Effector memory CD4-positive, alpha-beta T cell (primary cell): ENCODE measurements at regions not wholly inside any gene's neighbourhood (a gene's known extent, or its start where the extent isn't known, plus 50 kb on each side); places are given as distances from the start of the nearest gene placed in this dataset.

ENCODE experiments used
- DNase-seq, 3 donors: peaks; one replicate each; pipeline ENCODE4 v3.0.0-alpha.2; 2020
- H3K27ac ChIP-seq: 2 replicates; pipeline ENCODE4 v1.7.0; 2013; ENCODE audit warnings: mild to moderate bottlenecking, low read length, moderate library complexity; ENCODE audit not compliant: insufficient read depth, poor library complexity, severe bottlenecking
- H3K27me3 ChIP-seq: replicated peaks from 2 replicates; pipeline ENCODE4 v1.7.0; 2013; ENCODE audit warnings: mild to moderate bottlenecking, low read length; ENCODE audit not compliant: insufficient read depth, control insufficient read depth, poor library complexity, severe bottlenecking
- H3K36me3 ChIP-seq: 2 replicates; pipeline ENCODE4 v1.7.0; 2013; ENCODE audit warnings: mild to moderate bottlenecking, low read length, moderate library complexity; ENCODE audit not compliant: control insufficient read depth, insufficient read depth
- H3K4me1 ChIP-seq: 2 replicates; pipeline ENCODE4 v1.7.0; 2013; ENCODE audit warnings: low read length, mild to moderate bottlenecking; ENCODE audit not compliant: control insufficient read depth, insufficient read depth, poor library complexity, severe bottlenecking
- H3K4me3 ChIP-seq: 2 replicates; pipeline ENCODE4 v1.7.0; 2013; ENCODE audit warnings: low read length, low read depth, mild to moderate bottlenecking; ENCODE audit not compliant: insufficient read depth, poor library complexity, severe bottlenecking
- H3K9me3 ChIP-seq: 2 replicates; pipeline ENCODE4 v1.7.0; 2013; ENCODE audit warnings: mild to moderate bottlenecking, low read length, moderate library complexity; ENCODE audit not compliant: control insufficient read depth

DNA sequence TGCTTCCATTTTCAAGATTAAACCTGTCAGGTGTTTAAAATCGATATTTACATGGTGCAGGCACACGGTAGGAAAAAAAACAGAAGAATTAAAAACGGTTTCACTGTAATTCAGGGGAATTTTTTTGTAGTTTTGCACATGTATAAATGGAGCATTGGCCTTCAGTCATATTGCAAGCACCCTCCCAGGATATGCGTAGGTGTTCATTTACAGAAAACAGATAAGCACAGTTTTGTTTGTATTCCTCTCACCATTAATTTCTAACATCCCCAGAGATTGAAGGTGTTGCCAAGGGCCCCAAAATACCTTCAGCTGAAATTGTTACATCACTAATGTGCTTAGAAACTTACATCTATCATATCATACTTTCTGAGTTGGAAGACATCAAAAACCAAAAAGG is 427.1 kb upstream of the NR2F2 start:
- H3K27ac ChIP-seq, result no peak overlapping the region
- no peak overlapping the region for H3K4me3 ChIP-seq
- no peak for DNase-seq
- no peaks in the 10 kb centered on the region for H3K4me1 ChIP-seq
- no peaks in the 10 kb centered on the region for H3K36me3 ChIP-seq
- no peaks in the 10 kb centered on the region for H3K27me3 ChIP-seq
- H3K9me3 ChIP-seq, result no peaks in the 10 kb centered on the region

DNA sequence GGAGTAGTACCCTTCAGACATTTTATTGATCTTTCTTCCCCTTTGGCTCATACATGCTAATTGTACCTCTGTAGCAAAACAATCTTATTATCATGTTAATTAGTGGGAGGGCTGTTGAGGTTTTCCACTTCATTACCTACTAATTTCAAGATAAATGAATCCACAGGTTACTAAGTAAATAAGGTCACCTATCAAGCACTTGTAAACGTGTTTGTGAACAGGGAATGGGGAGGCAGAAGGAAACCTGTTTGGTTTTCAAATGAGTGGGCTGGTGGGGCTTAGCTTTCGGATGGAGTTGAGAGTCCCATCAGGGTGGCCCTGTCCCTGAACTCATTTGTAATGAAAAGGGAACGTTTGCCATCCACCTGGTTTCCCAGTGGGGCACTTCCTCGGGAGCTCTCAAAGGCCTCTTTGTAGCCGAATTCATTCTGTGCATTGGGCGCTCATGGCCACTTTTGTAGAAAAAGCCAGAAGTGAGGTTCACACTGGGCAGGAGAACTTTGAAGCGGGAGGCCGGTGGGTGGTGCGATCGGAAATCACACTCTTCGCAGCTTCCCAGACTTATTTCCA is 419.8 kb upstream of the NR2F2 start:
- Histone ChIP-seq H3K4me3 (no peak overlapping the region), H3K27ac (no peak overlapping the region), H3K4me1 (no peaks in the 10 kb centered on the region), H3K27me3 (no peaks in the 10 kb centered on the region), H3K9me3 (no peaks in the 10 kb centered on the region), H3K36me3 (no peaks in the 10 kb centered on the region)
- DNase-seq, result no peak

DNA sequence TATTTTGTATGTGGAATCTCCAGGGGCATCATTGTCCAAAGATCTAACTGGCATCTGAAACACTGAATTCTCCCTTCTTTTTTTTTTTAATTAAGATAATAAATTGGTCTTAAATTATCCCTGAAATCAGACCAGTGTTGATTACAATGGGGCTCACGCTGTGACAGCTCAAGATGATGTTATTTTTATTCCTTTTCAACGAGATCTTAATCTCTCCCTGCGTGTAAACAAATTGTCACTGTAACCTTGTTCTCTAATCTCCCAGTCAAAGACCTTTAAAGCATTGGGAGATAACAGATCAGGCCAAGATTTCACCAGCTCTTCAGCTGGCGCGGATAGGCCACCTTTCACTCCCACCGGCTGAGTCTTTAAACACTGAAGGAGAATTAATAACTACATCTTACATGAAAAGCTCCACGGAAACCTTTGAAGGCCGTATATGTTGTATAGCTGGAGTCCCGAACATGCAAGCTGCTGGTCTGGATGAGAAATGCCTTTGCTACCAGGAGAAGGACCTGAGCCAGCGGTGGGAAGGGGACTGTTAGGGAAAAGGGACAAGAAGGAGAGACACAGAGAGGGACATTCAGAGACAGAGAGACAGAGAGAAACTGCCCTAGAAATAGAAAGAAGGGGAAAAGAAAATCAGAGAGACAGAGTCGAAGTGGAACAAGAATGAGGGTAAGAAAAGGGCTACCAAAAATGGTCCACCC is 418.8 kb upstream of the NR2F2 start:
- no peak for DNase-seq
- Histone ChIP-seq H3K27me3 (no peaks in the 10 kb centered on the region), H3K9me3 (no peaks in the 10 kb centered on the region), H3K4me1 (no peaks in the 10 kb centered on the region), H3K4me3 (no peak overlapping the region), H3K36me3 (no peaks in the 10 kb centered on the region), H3K27ac (no peak overlapping the region)

GRCh38 chr15:95912280-95912625 is 418.2 kb upstream of the NR2F2 start:
- Histone ChIP-seq H3K4me1 (no peaks in the 10 kb centered on the region), H3K9me3 (no peaks in the 10 kb centered on the region), H3K27ac (no peak overlapping the region), H3K4me3 (no peak overlapping the region), H3K27me3 (no peaks in the 10 kb centered on the region), H3K36me3 (no peaks in the 10 kb centered on the region)
- no peak for DNase-seq

- H3K4me1 ChIP-seq, result no peaks in the 10 kb centered on the region
- no peak overlapping the region for H3K27ac ChIP-seq
- H3K27me3 ChIP-seq, result no peaks in the 10 kb centered on the region
- DNase-seq, result no peak
- H3K9me3 ChIP-seq, result no peaks in the 10 kb centered on the region
- no peaks in the 10 kb centered on the region for H3K36me3 ChIP-seq
- no peak overlapping the region for H3K4me3 ChIP-seq
Measured at GRCh38 chr15:95912728-95913127, 417.8 kb upstream of the NR2F2 start.

DNA sequence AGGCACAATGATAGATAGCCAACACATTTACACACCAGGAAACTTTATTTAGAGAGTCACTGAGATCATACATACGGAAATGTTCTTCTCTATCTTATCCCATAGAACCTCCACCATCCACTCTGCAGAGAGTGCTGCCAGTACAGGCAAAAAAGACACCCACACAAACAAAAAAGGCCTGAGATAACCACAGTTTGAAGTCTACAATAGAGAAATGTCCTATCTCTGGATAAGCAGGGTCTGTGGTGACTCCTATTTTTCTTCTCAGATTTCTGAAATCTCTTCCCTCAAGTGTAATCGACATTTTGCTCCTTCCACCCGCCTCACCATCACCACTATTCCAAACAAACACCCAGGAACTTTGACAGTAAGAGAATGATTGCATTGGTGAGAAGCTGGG is 413.9 kb upstream of the NR2F2 start:
- Histone ChIP-seq H3K27me3 (no peaks in the 10 kb centered on the region), H3K27ac (no peak overlapping the region), H3K4me1 (no peaks in the 10 kb centered on the region), H3K4me3 (no peak overlapping the region), H3K9me3 (no peaks in the 10 kb centered on the region), H3K36me3 (no peaks in the 10 kb centered on the region)
- DNase-seq, result no peak

DNA sequence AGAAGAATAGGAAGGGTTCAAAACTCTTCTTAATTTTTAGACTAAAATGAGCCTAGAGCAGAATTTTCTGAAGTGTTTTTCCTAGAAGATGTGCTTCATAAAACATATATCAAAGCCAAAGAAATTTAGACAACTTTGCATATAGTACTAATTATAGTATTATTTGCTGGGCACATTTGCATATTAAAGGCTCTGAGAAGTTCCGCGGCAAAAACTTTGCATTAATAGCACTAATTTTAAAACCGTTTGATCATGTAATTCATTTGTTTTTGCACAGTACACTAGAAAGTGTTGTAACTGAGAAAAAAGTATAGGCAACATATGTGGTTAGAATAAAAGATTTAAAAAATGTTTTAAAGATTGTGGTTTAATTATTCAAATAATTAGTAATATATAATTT is 412.0 kb upstream of the NR2F2 start:
- no peaks in the 10 kb centered on the region for H3K36me3 ChIP-seq
- no peaks in the 10 kb centered on the region for H3K4me1 ChIP-seq
- no peaks in the 10 kb centered on the region for H3K9me3 ChIP-seq
- H3K27ac ChIP-seq, result no peak overlapping the region
- no peak for DNase-seq
- no peaks in the 10 kb centered on the region for H3K27me3 ChIP-seq
- H3K4me3 ChIP-seq, result no peak overlapping the region

DNA sequence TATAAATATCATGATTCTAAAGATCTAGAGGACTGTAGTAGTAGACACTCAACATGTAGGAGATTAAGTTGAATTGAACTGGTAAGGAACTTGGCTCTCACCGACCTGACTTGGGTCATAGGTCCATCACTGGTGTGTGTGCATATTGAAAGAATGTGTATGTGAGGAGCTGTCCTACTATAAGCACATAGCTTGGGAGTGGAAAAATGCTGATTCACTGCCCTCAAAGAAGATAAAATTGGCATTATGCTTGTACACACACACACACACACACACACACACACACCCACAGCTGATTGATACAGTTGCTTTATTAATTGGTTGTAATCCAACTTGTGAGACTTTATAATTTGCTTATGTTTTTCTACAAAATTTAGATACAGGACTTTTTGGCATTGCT is 411.0 kb upstream of the NR2F2 start:
- Histone ChIP-seq H3K27me3 (no peaks in the 10 kb centered on the region), H3K4me1 (no peaks in the 10 kb centered on the region), H3K9me3 (no peaks in the 10 kb centered on the region), H3K36me3 (no peaks in the 10 kb centered on the region), H3K27ac (no peak overlapping the region), H3K4me3 (no peak overlapping the region)
- no peak for DNase-seq

GRCh38 chr15:95921404-95921803 is 409.1 kb upstream of the NR2F2 start:
- Histone ChIP-seq H3K4me3 (no peak overlapping the region), H3K27ac (no peak overlapping the region), H3K36me3 (no peaks in the 10 kb centered on the region), H3K4me1 (no peaks in the 10 kb centered on the region), H3K27me3 (no peaks in the 10 kb centered on the region), H3K9me3 (no peaks in the 10 kb centered on the region)
- no peak for DNase-seq

DNA sequence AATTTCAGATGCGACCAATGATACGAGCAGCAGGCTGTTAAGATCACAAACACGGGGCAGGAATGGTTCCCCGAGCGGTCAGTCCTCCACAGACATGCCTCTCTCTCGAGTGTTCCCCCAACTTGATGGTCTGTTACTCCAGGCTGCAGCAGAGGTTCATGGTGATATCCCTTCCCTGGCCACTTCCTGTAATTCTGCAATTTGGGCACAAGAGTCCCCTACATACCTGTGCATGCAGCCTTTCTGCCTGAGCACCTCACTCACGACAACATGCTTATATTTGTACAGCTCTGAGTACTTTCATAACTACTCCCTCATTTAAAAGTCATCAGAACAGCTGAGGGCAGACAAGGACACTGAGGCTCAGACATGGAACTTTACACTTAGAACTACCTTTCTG is 408.1 kb upstream of the NR2F2 start:
- H3K36me3 ChIP-seq, result no peaks in the 10 kb centered on the region
- no peak overlapping the region for H3K27ac ChIP-seq
- H3K4me3 ChIP-seq, result no peak overlapping the region
- H3K9me3 ChIP-seq, result no peaks in the 10 kb centered on the region
- DNase-seq, result no peak
- no peaks in the 10 kb centered on the region for H3K27me3 ChIP-seq
- H3K4me1 ChIP-seq, result no peaks in the 10 kb centered on the region
